RWPE2 (cell line): ENCODE measurements at regions not wholly inside any gene's neighbourhood (a gene's known extent, or its start where the extent isn't known, plus 50 kb on each side); places are given as distances from the start of the nearest gene placed in this dataset.

Source experiments
- ATAC-seq: fragments of 200-7000 bp; cut with Tn5 transposase; 3 replicates; pipeline ENCODE4 v1.9.1; 2021; ENCODE audit warnings: low read depth
- DNase-seq: peaks from one replicate; pipeline ENCODE4 v3.0.0-alpha.2; 2020; ENCODE audit warnings: low spot score
- H3K27ac ChIP-seq: fragments of 450-650 bp; 2 replicates; pipeline ENCODE4 v1.5.1; 2017; ENCODE audit warnings: mild to moderate bottlenecking; ENCODE audit not compliant: poor library complexity, severe bottlenecking
- H3K27me3 ChIP-seq: fragments of 250-450 bp; sonication (Bioruptor Pico); 2 replicates; pipeline ENCODE4 v1.5.1; 2021; ENCODE audit warnings: mild to moderate bottlenecking, moderate library complexity; ENCODE audit not compliant: insufficient read depth, poor library complexity, severe bottlenecking
- H3K36me3 ChIP-seq: fragments of 250-450 bp; sonication (Bioruptor Pico); 2 replicates; pipeline ENCODE4 v1.5.1; 2020; ENCODE audit warnings: low read depth, mild to moderate bottlenecking, moderate library complexity
- H3K4me1 ChIP-seq: fragments of 250-450 bp; sonication (Bioruptor Pico); 2 replicates; pipeline ENCODE4 v1.5.1; 2021; ENCODE audit warnings: mild to moderate bottlenecking, moderate library complexity; ENCODE audit not compliant: insufficient read depth, poor library complexity, severe bottlenecking
- H3K4me3 ChIP-seq: fragments of 250-450 bp; sonication (Bioruptor Pico); 2 replicates; pipeline ENCODE4 v1.5.1; 2021; ENCODE audit warnings: mild to moderate bottlenecking, moderate library complexity; ENCODE audit not compliant: severe bottlenecking
- H3K9me3 ChIP-seq: fragments of 250-450 bp; sonication (Bioruptor Pico); 2 replicates; pipeline ENCODE4 v1.5.1; 2021; ENCODE audit warnings: mild to moderate bottlenecking, moderate library complexity; ENCODE audit not compliant: severe bottlenecking
- TF ChIP-seq, protein P1 (sequence below): fragments of 450-650 bp; IDR thresholded peaks from one replicate; pipeline ENCODE4 v1.5.1; 2017; ENCODE audit warnings: mild to moderate bottlenecking, moderate library complexity; ENCODE audit not compliant: poor library complexity, severe bottlenecking

DNA sequence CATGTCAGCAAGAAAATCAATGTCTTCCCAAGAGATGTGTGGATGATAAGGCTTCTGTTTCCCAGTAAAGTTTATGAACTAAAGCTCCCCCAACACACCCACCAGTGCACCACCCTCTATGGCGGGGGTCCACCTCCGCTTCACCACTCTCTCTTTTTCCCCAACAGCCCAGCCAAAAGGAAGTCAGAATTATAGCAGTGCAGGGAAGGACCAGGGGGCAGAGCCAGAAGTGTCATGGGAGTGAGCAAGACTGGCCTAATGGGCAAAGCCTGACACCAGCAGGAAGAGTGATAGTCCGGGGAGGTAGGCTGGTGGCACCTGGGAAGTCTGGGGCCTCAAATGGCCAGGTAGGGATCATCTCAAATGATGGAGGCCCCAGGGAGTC, 167.7 kb downstream of the ZFP36L2 start:
- TF ChIP-seq, protein P1, sequence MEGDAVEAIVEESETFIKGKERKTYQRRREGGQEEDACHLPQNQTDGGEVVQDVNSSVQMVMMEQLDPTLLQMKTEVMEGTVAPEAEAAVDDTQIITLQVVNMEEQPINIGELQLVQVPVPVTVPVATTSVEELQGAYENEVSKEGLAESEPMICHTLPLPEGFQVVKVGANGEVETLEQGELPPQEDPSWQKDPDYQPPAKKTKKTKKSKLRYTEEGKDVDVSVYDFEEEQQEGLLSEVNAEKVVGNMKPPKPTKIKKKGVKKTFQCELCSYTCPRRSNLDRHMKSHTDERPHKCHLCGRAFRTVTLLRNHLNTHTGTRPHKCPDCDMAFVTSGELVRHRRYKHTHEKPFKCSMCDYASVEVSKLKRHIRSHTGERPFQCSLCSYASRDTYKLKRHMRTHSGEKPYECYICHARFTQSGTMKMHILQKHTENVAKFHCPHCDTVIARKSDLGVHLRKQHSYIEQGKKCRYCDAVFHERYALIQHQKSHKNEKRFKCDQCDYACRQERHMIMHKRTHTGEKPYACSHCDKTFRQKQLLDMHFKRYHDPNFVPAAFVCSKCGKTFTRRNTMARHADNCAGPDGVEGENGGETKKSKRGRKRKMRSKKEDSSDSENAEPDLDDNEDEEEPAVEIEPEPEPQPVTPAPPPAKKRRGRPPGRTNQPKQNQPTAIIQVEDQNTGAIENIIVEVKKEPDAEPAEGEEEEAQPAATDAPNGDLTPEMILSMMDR = no peak
- H3K36me3 ChIP-seq = no peaks in the 10 kb centered on the region
- DNase-seq (no peak), ATAC-seq (no peak)
- peaks cover 9% of the 10 kb centered on the region for H3K9me3 ChIP-seq
- H3K27me3 ChIP-seq = no peaks in the 10 kb centered on the region
- H3K4me3 ChIP-seq = no peak overlapping the region
- peak overlapping the region; percentile 45 for H3K27ac ChIP-seq
- H3K4me1 ChIP-seq = peaks cover 13% of the 10 kb centered on the region

DNA sequence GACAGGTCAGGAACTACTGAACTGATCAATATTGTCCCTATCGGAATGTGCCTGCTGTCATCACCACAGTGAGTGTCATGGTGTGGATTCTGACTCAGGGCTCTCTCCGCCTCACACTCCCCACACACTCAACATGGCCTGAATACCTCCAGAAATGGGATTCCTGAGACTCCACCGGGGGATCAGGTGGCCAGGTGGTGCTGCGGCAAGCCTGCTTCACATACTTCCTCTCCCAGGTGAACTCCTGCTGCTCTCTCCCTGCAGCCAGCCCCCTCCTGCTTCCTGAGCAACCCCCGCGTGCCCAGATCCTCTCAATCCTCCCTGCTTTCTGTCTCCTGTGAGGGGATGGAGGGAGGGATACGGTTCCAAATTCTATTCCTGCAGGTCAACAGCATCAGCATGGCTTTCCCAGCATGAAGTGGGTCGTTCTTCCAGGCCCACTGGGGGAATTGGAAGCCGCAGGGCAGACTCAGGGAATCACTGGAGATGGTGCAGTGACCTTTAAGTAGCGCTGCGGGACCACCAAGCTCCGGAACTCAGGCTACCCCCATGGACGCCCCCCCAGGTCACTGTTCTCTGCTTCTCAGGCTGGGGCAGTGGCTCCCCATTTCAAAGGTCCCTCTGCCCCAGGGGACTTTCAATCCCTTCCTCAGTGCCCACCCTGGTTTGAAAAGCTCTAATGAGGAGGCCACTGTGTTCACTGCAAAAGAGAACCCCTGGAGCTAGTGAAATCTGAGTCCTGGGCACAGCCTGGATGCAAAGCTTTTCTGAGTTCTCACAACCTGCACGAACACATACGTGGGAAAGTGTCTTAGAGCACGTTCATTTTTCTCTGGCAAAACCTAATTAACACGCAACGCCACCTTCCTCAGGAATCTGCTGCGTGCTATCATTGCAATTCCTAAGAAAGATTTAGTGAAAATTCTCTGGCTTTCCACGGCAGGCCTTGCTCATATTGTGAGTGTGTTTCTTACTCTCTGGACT, 168.4 kb downstream of the ZFP36L2 start:
- H3K27me3 ChIP-seq = no peaks in the 10 kb centered on the region
- H3K36me3 ChIP-seq = no peaks in the 10 kb centered on the region
- no peak overlapping the region for H3K4me3 ChIP-seq
- peaks cover 13% of the 10 kb centered on the region for H3K4me1 ChIP-seq
- peak overlapping the region; percentile 45 for H3K27ac ChIP-seq
- DNase-seq (no peak), ATAC-seq (no peak)
- peaks cover 9% of the 10 kb centered on the region for H3K9me3 ChIP-seq
- TF ChIP-seq, protein P1 = no peak

DNA sequence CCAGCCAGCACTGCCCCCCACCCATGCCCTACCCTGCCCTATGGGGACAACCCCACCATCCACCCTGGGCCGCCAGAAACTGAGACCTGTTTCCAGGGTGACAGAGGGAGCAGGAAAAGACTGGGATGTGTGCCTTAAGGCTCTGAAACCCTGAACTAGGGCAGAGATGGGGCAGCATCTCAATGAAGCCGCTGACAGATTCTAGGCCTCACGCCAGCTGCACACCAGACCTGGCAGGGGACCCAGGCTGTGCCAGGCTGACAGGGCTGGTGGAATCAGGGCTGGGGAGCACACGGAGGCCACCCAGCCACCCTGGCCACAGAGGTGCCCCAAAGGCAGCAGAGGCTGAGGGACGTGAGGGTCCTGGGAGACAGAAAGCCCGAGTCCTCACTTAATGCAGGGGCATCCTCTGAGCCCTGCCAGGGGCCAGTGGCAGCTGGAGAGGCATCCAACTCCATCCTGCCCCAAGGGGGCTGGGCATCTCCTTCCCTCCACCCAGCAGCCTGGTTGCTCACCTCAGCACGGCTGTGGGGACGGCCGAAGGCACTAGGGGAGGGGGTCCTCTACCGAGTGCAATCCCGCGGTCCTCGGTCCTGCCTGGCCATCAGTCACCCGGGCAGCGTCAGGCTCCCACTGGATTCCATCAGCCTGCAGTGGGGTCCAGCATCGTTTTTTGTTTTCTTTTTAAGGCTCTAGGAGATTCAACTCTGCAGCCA, 169.2 kb downstream of the ZFP36L2 start:
- peak; percentile 36; the same call in 2 of the 3 replicates for ATAC-seq
- DNase-seq = no peak
- TF ChIP-seq, protein P1 = no peak
- Histone ChIP-seq H3K36me3 (no peaks in the 10 kb centered on the region), H3K27ac (peak overlapping the region; percentile 45), H3K27me3 (no peaks in the 10 kb centered on the region), H3K9me3 (peaks cover 8% of the 10 kb centered on the region), H3K4me1 (peaks cover 16% of the 10 kb centered on the region), H3K4me3 (no peak overlapping the region)

DNA sequence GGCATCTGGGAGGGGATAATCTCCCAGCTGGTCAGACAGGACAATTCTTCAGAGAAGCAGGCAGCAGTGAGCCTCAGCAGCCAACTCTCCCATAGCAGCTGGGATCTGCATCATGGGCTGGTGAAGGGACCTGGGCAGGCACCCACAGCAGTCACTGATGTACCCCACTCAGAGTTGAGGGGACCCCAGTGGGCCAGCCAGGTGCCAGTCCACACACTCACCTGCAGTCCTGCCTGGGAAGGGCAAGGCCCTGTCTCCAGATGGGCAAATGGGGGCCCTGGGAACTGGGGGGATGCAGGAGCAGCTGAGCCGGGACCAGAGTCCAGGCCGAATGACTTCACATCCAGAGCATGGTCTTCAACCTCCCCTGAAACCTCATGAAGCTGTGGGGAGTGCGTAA, 170.4 kb downstream of the ZFP36L2 start:
- DNase-seq (no peak), ATAC-seq (no peak)
- Histone ChIP-seq H3K4me1 (peaks cover 28% of the 10 kb centered on the region), H3K36me3 (no peaks in the 10 kb centered on the region), H3K27me3 (no peaks in the 10 kb centered on the region), H3K27ac (peak overlapping the region; percentile 45), H3K4me3 (no peak overlapping the region), H3K9me3 (no peaks in the 10 kb centered on the region)
- TF ChIP-seq, protein P1 = no peak
